Kasumi-1 (cell line): ENCODE measurements at regions not wholly inside any gene's neighbourhood (a gene's known extent, or its start where the extent isn't known, plus 50 kb on each side); places are given as distances from the start of the nearest gene placed in this dataset.
A peak's percentile ranks its signal among the peaks of the same experiment; 100 is the strongest.
"Not testable (repeated sequence)": the region's sequence is repeated elsewhere in the genome, so short reads cannot be mapped to it uniquely, and the experiment has no call there.

ENCODE experiments used
- DNase-seq, 2 experiments: peaks; one replicate each; lab custom pipeline; 2025; lab: John Stamatoyannopoulos, UW

GRCh38 chr3:88291486-88291885, 141.7 kb downstream of the C3orf38 start:
- no peak for DNase-seq

DNA sequence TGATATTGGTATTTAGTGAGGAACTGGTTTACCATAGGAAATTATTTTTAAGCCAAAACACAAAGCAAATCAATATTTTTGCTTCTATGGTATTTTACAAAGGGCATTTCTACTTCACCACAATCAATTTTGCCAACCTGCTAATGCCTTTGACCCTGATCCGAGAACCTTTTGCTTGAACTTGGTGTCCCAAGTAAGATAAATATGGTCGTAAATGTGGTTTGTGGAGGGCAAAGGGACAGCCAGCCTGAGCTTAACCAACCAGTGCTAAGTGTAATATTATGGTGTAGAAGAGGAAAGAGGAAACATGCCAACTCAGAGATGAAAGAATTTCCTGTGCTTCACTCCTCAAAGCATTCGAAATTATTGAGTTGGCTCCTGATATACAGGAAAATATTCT, 148.4 kb downstream of the C3orf38 start:
- DNase-seq = peak in 1 of 2 experiments; percentile 3

GRCh38 chr3:88301273-88301995, 151.7 kb downstream of the C3orf38 start:
- no peak for DNase-seq

- no peak for DNase-seq
Observed at GRCh38 chr3:88301996-88302393, 152.2 kb downstream of the C3orf38 start.

- not testable (repeated sequence) for DNase-seq
Observed at GRCh38 chr3:88303331-88303904, 153.7 kb downstream of the C3orf38 start.

GRCh38 chr3:88307666-88308065, 157.9 kb downstream of the C3orf38 start:
- DNase-seq = no peak

- DNase-seq = no peak
Observed at GRCh38 chr3:88311826-88312225, 162.1 kb downstream of the C3orf38 start.

GRCh38 chr3:88312256-88312655, 162.5 kb downstream of the C3orf38 start:
- no peak for DNase-seq

DNA sequence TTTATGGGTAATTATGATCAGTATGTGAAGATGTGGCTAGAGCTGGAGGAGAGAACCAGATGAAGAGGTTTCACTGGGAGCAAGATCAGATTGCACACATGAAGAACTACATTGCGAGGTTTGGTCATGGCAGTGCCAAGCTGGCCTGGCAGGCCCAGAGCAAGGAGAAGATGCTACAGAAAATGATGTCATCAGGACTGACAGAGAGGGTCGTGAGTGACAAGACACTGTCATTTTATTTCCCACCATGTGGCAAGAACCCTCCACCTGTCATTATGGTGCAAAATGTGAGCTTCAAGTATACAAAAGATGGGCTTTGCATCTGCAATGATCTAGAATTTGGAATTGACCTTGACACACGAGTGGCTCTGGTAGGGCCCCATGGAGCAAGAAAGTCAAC, 168.3 kb downstream of the C3orf38 start:
- no peak for DNase-seq

- no peak for DNase-seq
Observed at GRCh38 chr3:88321363-88322050, 171.7 kb downstream of the C3orf38 start.

DNA sequence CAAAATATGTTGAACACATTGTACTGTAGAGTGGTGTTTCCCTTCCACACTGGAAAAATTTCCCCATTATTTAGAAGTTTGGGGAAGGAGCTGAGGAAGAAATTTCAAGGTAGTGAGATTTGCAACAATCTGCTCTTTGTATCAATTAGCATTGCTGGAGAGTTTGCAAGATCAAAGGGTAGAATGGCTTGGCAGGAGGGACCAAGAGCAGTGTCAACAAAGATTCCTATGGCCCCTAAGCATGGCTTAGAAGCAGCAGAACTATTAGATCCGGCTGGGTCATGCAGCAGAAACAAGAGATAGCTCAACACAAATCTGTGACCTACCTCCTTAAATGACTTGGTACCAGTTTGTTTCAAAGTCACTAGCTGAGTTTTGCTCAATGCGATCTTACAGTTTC, 175.0 kb downstream of the C3orf38 start:
- DNase-seq = no peak

DNA sequence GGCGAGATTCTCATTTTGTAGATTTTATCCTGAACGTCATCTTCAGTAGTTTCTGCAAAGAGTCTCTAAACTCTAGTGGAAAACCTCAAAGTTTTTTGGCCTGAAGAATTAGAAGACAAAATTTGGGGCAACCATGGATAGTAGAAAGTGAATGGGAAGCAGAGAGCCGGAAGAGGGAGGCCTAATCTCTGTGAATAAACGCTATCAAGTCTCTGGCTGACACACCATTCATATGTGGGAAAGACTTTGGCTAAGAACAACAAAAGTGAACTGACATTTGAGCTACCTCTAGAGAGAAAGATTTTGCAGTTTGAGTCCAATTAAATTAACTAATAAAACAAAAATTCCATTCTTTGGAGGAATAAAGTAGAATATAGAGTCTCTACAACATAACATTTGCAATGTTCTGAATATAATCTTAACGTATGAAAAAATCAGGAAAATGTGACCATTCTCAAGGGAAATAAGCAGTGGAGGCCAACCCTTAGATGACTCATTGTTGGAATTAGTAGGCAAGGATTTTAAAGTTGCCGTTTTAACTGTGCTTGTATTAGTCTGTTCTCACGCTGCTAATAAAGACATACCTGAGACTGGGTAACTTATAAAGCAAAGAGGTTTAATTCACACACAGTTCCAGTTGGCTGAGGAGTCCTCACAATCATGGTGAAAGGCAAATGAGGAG, 184.6 kb downstream of the C3orf38 start:
- DNase-seq = no peak

GRCh38 chr3:88336894-88337293, 187.1 kb downstream of the C3orf38 start:
- no peak for DNase-seq

DNA sequence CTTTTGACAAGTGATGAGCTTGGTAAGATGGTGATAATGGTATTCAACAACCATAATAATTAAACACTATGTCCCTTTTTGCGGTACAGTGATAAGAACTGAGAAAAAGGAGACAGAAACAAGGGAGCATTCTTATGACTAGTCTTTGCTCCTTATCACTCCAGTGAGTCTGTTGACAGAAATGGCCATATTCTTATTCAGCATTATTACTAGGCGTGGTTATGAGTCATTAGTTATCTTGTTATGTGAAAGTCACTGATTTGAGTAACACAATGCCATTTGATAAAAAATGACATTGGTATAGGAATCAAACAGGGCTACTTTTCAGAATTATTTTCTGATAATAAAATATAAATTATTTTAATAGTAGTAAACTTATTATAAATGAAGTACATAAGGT, 193.5 kb downstream of the C3orf38 start:
- DNase-seq = no peak

DNA sequence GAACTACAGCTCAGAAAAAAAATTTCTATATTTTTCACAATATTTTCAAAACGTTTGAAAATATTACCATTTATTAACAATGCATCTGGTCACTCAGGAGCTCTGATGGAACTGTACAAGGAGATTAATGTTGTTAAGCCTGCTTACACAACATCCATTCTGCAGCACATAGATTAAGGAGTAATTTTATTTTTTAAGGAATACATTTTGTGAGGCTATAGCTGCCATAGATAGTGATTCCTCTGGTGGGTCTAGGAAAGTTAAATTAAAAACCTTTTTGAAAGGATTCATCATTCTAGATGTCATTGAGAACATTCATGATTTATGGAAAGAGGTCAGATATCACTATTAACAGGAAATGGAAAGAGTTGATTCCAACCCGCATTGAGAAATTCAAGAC, 196.9 kb downstream of the C3orf38 start:
- DNase-seq = no peak

GRCh38 chr3:88362428-88362827, 212.7 kb downstream of the C3orf38 start:
- DNase-seq = no peak

DNA sequence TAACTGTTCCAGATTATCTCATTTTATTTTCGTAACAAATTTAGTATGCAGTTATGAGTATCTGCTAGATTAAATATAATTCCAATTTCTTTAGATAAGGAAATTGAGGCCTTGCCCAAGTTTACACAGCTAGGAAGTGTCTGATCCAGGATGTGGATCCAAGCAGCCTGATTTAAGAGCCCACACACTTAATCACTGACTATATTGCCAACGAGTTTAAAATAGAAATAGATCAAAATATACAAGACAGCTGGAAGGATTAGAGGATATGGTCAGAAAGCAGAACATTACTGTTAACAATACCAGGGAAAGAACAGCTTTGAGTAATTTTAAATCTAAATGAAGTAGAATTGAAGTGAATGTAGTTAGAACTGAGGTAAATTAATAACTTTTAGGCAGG, 215.2 kb downstream of the C3orf38 start:
- no peak for DNase-seq

GRCh38 chr3:88369337-88369736, 219.6 kb downstream of the C3orf38 start:
- no peak for DNase-seq

- no peak for DNase-seq
Observed at GRCh38 chr3:88369767-88370166, 220.0 kb downstream of the C3orf38 start.

DNA sequence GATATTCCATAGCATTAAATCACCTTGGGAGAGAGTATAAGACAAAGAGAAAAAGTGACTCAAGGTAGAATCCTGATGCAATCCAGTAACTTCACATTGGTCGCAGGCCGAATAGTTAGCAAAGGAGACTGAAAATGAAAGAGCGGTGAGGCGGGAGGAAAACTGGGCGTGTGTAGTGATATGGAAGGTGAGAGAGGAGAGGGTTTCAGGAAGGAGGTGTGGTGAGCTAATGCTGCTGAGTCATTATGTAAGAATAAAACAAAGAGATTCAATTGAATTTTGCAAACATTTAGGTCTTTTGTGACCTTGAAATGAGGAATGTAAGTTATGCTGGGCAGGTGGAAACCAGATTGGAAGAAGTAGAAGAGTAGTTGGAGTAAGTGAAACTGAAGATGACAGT, 235.3 kb downstream of the C3orf38 start:
- no peak for DNase-seq

GRCh38 chr3:88398581-88398980, 248.8 kb downstream of the C3orf38 start:
- no peak for DNase-seq

GRCh38 chr3:88403319-88403718, 253.6 kb downstream of the C3orf38 start:
- DNase-seq = no peak

DNA sequence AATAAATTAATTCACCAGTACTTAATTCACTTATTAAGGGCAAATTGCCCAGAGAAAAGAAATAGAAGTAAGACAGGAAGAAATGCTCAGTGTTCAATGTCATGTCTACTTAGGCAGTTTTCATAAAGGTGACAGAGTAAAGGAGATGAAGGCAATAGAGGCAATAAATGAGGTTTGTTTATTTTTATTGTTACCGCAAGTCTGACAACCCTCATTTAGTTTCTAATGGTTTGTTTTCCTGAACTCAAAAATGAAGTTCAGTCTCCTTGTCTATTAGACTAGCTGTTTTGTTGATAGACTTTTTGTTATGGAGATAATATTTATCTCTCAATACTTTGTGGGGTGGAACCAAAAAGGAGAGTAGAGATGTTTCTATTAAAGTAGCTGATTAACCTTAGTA, 258.3 kb downstream of the C3orf38 start:
- no peak for DNase-seq
